Prostate gland (tissue), 2 donors: ENCODE measurements at regions not wholly inside any gene's neighbourhood (a gene's known extent, or its start where the extent isn't known, plus 50 kb on each side); places are given as distances from the start of the nearest gene placed in this dataset.
"Not testable (repeated sequence)": the region's sequence is repeated elsewhere in the genome, so short reads cannot be mapped to it uniquely, and the experiment has no call there.

Source experiments
- DNase-seq: peaks from one replicate; pipeline ENCODE4 v3.0.0-alpha.2; 2019; ENCODE audit warnings: low spot score
- H3K27ac ChIP-seq, 2 donors: fragments of 200-600 bp; sonication (generic); 2 replicates each; pipeline ENCODE4 v1.5.1; 2017 to 2019
- H3K27me3 ChIP-seq: fragments of 200-600 bp; sonication (generic); replicated peaks from 2 replicates; pipeline ENCODE4 v1.5.1; 2019; ENCODE audit not compliant: insufficient read depth
- H3K36me3 ChIP-seq, 2 donors: fragments of 200-600 bp; sonication (generic); 1 replicate in 1 of 2; 2 replicates in 1 of 2; pipeline versions ENCODE4 v1.5.1 to v1.8.1; 2017 to 2019
- H3K4me1 ChIP-seq: fragments of 200-600 bp; sonication (generic); replicated peaks from 2 replicates; pipeline ENCODE4 v1.5.1; 2019
- H3K4me3 ChIP-seq, 2 donors: fragments of 200-600 bp; sonication (generic); 2 replicates each; pipeline ENCODE4 v1.5.1; 2017 to 2019
- H3K9me3 ChIP-seq: fragments of 200-600 bp; sonication (generic); 2 replicates; pipeline ENCODE4 v1.5.1; 2017
- POLR2A ChIP-seq: fragments of 450-650 bp; IDR thresholded peaks from one replicate; pipeline ENCODE4 v1.6.1; 2016; ENCODE audit warnings: antibody characterized with exemption, mild to moderate bottlenecking
- POLR2AphosphoS5 ChIP-seq: sonication (generic); formaldehyde crosslinking; IDR thresholded peaks from one replicate; pipeline ENCODE4 v1.6.1; 2017; ENCODE audit warnings: antibody characterized with exemption
- WGBS: methylation state at CpG from one replicate; pipeline ENCODE4 v1.1.5; 2018; 5-methylcytosine and 5-hydroxymethylcytosine counted together
- intact Hi-C: fragments of 100-400 bp; cut with DNase I; formaldehyde crosslinking; loops from one replicate; pipeline ENCODE4 v1.14.2; 2022
- TF ChIP-seq, protein P1 (sequence below), 4 experiments: fragments of 200-600 bp in 2 of 4; fragments of 450-650 bp in 2 of 4; sonication (generic) in 2 of 4; IDR thresholded peaks; 1 replicate in 3 of 4; 2 replicates in 1 of 4; pipeline ENCODE4 v1.5.1; 2016 to 2019; ENCODE audit warnings: antibody characterized with exemption in 4 of 4, mild to moderate bottlenecking in 2 of 4, moderate library complexity in 2 of 4

- WGBS: 54% methylated on average over 3 of the region's 3 CpGs
- no peaks in the 10 kb centered on the region for H3K27me3 ChIP-seq
- H3K36me3 ChIP-seq: no peaks in the 10 kb centered on the region
- H3K27ac ChIP-seq: no peak overlapping the region
- intact Hi-C loops: no loop called here
- DNase-seq: no peak
- H3K9me3 ChIP-seq: no peaks in the 10 kb centered on the region
- TF ChIP-seq, protein P1, sequence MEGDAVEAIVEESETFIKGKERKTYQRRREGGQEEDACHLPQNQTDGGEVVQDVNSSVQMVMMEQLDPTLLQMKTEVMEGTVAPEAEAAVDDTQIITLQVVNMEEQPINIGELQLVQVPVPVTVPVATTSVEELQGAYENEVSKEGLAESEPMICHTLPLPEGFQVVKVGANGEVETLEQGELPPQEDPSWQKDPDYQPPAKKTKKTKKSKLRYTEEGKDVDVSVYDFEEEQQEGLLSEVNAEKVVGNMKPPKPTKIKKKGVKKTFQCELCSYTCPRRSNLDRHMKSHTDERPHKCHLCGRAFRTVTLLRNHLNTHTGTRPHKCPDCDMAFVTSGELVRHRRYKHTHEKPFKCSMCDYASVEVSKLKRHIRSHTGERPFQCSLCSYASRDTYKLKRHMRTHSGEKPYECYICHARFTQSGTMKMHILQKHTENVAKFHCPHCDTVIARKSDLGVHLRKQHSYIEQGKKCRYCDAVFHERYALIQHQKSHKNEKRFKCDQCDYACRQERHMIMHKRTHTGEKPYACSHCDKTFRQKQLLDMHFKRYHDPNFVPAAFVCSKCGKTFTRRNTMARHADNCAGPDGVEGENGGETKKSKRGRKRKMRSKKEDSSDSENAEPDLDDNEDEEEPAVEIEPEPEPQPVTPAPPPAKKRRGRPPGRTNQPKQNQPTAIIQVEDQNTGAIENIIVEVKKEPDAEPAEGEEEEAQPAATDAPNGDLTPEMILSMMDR (IDR thresholded peaks at IDR 0.05): no peak
- TF ChIP-seq POLR2AphosphoS5: no peak
- TF ChIP-seq POLR2A: no peak
- no peaks in the 10 kb centered on the region for H3K4me1 ChIP-seq
- H3K4me3 ChIP-seq: no peak overlapping the region
Measured at GRCh38 chr6:84847390-84848160, 83.2 kb upstream of the TBX18 start.

DNA sequence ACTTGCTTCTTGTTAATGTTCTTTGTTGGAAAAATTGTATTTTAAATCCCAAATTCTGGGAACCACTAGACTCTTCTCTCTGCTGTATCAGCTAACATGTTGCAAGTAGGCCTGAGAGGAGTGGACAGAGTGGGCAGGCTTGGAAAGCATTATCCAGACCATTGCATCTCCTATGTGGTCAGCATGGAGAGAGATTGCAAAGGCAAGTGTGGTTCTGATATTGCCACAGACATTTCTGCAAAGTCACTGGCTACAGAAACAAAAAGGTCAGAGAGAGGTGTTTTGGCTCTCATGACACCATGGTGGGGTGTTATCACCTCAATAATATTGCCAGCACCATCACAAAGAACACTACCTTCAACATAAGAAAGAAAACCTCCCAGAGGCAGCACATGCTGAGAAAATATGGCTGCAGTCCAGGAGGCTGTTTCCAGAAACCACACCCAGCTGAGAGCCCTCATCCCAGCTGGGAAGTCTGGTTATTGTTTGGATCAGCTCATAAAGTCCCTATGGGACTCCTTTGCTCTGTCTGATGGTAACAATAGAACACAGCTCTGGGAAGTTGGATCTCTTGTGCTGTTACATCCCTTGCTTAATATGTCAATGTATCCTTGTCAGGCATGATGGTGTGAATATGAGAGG is 78.2 kb upstream of the TBX18 start:
- no peaks in the 10 kb centered on the region for H3K27me3 ChIP-seq
- no peaks in the 10 kb centered on the region for H3K4me1 ChIP-seq
- TF ChIP-seq POLR2A (no peak), POLR2AphosphoS5 (no peak)
- TF ChIP-seq, protein P1 (IDR thresholded peaks at IDR 0.05): no peak
- no peaks in the 10 kb centered on the region for H3K9me3 ChIP-seq
- H3K4me3 ChIP-seq: no peak overlapping the region
- H3K36me3 ChIP-seq: no peaks in the 10 kb centered on the region
- H3K27ac ChIP-seq: no peak overlapping the region
- intact Hi-C loops: no loop called here
- no peak for DNase-seq

DNA sequence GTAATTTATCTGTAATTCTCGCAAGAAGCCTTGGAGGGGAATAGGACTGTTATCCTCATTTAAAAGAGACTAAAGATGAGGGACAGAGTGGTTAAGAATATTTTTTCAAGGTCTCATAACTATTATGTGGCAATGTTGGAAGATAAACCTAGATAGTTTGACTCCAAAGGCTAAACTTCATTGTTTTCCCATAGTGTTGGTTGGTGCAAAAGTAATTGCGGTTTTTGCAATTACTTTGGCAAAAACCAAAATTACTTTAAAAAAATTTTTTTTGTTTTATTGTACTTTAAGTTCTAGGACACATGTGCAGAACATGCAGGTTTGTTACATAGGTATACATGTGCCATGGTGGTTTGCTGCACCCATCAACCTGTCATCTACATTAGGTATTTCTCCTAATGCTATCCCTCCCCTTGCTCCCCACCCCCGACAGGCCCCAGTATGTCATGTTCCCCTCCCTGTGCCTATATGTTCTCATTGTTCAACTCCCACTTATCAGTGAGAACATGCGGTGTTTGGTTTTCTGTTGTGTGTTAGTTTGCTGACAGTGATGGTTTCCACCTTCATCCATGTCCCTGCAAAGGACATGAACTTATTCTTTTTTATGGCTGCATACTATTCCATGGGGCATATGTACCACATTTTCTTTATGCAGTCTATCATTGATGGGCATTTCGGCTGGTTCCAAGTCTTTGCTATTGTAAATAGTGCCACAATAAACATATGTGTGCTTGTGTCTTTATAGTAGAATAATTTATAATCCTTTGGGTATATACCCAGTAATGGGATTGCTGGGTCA is 72.9 kb upstream of the TBX18 start:
- WGBS: 94% methylated on average over 5 of the region's 5 CpGs
- not testable (repeated sequence) for H3K27me3 ChIP-seq, H3K27ac ChIP-seq

DNA sequence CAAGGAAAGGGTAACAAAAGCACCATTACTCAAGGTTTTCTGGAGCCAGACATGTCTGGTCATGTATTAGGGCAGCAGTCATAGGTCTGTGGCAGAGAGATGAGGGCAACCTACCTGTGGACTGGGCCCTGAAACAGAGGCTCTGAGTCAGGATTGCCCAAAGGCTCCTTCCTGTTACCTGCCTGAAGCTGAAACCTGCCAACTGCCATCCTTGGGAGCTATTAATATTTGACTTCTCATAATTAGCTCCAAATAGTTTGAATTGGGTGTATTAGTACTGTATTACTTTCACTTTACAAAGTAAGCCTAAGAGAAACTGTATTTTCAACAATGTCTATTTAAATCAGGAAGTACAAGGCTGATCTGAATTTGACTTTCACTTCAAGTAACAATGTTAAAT is 72.0 kb upstream of the TBX18 start:
- TF ChIP-seq, protein P1 (IDR thresholded peaks at IDR 0.05): no peak
- TF ChIP-seq POLR2AphosphoS5 (no peak), POLR2A (no peak)
- Histone ChIP-seq H3K9me3 (no peaks in the 10 kb centered on the region), H3K4me1 (no peaks in the 10 kb centered on the region), H3K36me3 (no peaks in the 10 kb centered on the region), H3K27ac (no peak overlapping the region), H3K4me3 (no peak overlapping the region), H3K27me3 (no peaks in the 10 kb centered on the region)
- no peak for DNase-seq
- intact Hi-C loops: no loop called here

More for the DNA sequence above, 72.9 kb upstream of the TBX18 start:
- H3K9me3 ChIP-seq, DNase-seq, H3K4me3 ChIP-seq, H3K36me3 ChIP-seq, H3K4me1 ChIP-seq, intact Hi-C loops: not testable (repeated sequence)

DNA sequence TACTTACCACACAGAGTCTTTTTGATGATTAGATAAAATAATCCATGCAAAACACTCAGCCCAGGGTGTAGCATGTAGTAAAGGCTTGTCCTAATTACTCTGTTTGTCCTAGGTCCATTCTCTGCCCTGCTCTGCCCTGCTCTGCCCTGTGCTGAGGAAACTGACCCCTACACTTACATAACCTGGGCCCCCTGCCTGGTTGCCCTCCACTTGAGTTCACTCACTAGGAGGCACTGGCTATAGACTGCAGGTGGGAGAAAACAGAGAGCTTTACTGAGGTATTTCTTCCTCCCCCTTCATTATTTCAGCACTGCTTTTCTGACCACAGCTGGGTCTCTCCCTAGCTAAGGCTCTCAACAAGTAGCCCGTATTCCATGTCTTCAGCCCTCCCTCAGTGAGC is 70.9 kb upstream of the TBX18 start:
- no peak for DNase-seq
- Histone ChIP-seq H3K9me3 (no peaks in the 10 kb centered on the region), H3K27me3 (no peaks in the 10 kb centered on the region), H3K36me3 (no peaks in the 10 kb centered on the region), H3K27ac (no peak overlapping the region), H3K4me3 (no peak overlapping the region), H3K4me1 (no peaks in the 10 kb centered on the region)
- TF ChIP-seq POLR2A (no peak), POLR2AphosphoS5 (no peak)
- TF ChIP-seq, protein P1 (IDR thresholded peaks at IDR 0.05): no peak
- intact Hi-C loops: no loop called here
- 32% methylated on average over 1 of the region's 1 CpG for whole genome bisulfite sequencing

DNA sequence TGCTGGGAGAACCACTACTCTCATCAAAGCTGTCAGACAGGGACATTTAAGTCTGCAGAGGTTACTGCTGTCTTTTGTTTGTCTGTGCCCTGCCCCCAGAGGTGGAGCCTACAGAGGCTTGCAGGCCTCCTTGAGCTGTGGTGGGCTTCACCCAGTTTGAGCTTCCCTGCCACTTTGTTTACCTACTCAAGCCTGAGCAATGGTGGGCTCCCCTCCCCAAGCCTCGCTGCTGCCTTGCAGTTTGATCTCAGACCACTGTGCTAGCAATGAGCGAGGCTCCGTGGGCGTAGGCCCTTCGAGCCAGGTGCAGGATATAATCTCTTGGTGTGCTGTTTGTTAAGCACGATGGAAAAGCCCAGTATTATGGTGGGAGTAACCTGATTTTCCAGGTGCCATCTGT is 67.5 kb upstream of the TBX18 start:
- H3K36me3 ChIP-seq, H3K4me1 ChIP-seq, H3K4me3 ChIP-seq, H3K9me3 ChIP-seq, H3K27ac ChIP-seq, H3K27me3 ChIP-seq, intact Hi-C loops, DNase-seq: not testable (repeated sequence)
- 83% methylated on average over 6 of the region's 6 CpGs for WGBS
